Hematopoietic multipotent progenitor cell treated with erythropoietin and hydrocortisone succinate and interleukin-3 and kit ligand, for 6 days (in vitro differentiated cells): ENCODE measurements at regions not wholly inside any gene's neighbourhood (a gene's known extent, or its start where the extent isn't known, plus 50 kb on each side); places are given as distances from the start of the nearest gene placed in this dataset.
"Not testable (repeated sequence)": the region's sequence is repeated elsewhere in the genome, so short reads cannot be mapped to it uniquely, and the experiment has no call there.

ENCODE experiments used
- DNase-seq: peaks from one replicate; pipeline ENCODE4 v3.0.0-alpha.2; 2015

DNA sequence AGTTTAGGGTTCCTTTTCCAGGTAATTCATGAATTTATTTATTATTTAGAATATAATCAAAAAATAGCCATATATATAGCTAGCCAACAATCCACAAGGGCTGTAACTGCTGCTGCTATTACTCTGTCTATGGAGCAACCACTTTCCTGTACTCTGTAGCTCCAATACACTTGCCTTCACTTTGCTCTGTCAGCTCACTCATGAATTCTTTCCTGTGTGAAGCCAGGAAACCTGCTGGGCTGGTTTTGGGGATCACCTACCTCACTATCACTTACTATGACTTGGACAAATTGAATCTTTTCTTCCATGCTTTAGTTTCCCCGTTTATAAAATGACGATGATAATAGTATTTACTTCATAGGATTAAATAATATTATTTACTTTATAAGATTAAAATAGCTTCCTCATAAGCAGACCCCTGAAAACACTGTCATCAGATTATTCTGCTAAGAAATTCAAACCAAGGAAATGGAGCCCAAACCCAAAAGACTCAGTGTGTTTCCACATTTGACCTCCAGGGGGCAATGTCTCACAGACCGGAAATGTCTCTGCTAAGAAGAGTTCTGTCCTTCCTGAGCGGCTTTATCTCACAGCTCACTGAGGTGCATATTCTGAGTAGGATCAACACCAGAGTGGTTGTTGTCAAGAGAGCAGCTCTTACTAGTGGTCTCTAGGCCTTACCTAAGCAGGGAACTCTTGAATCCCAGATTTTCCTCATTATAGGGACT lies 457.1 kb downstream of the DAD1 start:
- DNase-seq = peak; percentile 68

DNA sequence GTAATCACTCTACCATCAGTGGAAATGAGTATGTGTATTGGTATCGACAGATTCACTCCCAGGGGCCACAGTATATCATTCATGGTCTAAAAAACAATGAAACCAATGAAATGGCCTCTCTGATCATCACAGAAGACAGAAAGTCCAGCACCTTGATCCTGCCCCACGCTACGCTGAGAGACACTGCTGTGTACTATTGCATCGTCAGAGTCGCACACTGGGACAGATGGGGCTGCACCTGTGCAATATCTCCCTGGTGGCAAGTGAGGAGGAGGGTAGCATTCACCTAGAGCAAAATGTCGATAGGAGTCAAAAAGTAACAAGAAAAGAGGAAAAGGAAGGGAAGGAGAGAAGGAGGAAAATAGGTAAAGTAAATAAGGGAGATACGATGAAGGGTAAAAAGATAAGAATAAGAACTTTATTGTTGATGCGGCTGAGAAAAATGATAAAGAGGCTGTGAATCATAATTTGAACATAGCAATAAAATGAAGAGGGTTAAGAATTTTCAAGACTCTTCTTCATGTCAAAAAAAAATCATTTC lies 450.5 kb upstream of the OR4E1 start:
- no peak for DNase-seq

DNA sequence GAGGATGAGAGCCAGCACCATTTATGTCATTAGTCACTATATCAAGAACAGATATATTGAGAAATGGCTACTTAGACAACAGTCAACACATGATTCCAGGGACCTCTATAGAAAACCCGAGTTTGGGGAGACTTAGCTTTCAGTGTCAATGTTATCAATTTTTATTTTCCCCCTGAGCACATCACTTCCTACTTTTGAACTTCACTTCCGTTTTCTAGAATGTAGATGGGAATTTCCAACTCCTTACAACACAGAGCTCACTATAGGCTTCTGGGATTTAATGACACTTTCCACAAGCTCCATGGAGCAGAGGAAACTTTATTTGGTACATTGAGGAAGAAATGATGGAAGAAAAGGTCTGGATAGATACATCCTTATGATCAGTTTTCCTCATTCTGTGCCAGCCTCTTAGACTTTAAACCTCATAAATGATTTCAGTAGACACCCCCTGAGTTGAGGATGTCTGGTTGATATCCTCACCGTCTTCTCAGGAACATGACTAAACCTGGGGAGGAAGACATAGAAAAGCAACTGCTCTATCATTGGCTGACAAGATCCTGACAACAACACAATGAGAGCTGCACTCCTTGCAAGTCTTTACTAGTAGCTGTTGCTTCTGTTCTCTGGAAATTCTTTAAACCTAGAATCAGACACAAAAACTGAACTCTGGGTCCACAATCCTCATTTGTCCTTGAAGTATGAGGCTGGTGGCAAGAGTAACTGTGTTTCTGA lies 449.4 kb upstream of the OR4E1 start:
- DNase-seq = no peak

DNA sequence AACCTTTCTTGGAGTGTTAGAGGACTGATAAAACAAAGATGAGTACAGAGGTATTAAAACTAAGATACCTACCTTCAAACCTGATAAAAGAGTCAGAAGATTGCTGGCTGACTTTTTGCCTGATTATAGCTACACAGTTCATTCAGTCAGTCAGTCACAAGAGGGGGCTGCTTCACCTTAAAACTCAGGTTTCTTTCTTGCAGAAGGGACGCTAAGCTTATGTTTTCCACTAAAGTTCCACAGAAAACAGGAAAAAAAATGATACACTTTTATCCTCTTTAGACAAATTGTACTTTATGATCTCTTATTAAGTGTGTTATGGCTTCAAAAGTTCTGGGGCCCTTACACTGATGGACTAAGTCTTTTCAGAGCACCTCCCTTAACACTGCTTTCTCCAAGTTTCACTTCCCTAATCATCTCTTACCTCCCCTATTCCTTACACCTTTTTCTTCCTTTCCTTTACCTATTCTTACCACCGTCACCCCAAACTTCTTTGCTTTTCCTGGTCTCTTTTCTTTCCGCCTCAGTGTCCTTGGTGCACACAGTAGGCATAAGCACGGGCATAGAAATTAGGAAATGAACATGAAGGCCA lies 448.7 kb upstream of the OR4E1 start:
- DNase-seq = peak; percentile 43

DNA sequence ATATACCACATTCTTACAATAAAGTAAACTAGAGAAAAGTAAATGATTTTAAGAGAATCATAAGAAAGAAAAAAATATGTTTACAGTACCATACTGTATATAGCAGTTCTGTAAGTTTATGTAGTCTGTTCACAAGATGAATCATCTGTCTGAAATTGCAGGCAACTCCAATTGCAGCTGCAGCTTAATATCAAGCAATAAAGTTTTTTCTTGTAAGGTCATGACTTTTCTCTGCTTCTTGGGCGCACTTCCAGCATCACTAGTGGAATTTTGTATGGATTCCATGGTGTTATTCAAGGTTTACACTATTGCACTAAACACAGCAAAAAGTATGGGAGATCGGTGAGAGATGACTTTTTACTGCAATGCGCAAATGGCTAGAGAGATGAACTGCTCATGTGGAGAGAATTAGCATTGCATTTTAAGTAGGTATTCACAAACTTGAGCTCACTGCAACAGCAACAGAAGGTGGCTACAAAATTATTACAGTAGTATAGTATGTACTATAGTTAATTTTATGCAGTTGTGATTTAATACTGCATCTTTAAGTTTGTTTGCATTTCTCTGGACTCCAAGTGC lies 445.4 kb upstream of the OR4E1 start:
- DNase-seq = no peak

DNA sequence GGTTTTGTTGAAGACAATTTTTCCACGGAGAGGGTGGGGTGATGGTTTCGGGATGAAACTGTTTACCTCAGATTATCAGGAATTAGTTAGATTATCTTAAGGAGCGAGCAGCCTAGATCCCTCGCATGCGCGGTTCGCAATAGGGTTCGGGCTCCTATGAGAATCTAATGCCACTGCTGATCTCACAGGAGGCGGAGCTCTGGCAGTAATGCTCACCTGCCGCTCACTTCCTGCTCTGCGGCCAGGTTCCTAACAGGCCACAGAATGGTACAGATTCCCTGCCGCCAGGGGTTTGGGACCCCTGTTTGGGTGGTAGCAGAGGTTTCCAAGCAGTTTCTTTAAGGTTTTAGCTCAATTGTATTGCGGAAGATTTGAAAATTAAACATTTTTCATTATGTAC lies 439.8 kb upstream of the OR4E1 start:
- DNase-seq = no peak

DNA sequence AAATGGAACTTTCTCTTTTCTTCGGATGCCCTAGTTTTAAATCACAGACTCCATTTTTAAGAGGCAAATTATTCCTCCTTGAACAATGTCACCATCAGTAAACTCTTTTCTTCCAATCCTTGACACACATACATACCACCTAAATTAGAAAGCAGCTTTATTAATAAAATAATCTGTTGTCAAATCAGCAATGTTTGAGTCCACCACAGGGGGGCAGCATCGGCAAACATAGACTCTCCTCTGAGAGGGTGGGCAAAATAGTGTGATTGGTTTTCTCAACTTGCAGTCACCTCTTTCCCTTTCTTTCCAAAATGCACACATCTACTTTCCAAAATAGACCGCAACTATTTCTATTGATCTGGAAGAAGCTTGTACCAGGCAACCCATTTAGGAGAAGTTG lies 438.4 kb upstream of the OR4E1 start:
- DNase-seq = peak; percentile 68

DNA sequence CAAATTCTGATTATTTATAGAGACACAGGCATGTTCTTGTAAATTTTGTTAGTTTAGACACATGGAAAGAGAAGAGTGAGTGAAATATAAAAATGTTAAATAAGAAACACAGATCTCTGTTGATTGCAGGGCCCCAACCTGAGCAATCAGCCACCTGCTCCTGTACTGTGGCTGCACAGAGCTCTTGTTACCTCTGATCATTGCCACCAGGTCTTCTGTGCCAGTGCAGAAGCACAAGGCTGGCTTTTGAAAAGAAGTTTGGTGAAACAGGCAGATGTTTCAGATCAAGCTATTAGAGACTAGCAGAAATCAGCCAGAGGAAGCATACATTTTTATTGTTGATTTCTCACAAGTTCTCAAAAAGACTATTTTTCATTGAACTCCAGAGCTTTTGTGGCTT lies 434.1 kb upstream of the OR4E1 start:
- DNase-seq = no peak

DNA sequence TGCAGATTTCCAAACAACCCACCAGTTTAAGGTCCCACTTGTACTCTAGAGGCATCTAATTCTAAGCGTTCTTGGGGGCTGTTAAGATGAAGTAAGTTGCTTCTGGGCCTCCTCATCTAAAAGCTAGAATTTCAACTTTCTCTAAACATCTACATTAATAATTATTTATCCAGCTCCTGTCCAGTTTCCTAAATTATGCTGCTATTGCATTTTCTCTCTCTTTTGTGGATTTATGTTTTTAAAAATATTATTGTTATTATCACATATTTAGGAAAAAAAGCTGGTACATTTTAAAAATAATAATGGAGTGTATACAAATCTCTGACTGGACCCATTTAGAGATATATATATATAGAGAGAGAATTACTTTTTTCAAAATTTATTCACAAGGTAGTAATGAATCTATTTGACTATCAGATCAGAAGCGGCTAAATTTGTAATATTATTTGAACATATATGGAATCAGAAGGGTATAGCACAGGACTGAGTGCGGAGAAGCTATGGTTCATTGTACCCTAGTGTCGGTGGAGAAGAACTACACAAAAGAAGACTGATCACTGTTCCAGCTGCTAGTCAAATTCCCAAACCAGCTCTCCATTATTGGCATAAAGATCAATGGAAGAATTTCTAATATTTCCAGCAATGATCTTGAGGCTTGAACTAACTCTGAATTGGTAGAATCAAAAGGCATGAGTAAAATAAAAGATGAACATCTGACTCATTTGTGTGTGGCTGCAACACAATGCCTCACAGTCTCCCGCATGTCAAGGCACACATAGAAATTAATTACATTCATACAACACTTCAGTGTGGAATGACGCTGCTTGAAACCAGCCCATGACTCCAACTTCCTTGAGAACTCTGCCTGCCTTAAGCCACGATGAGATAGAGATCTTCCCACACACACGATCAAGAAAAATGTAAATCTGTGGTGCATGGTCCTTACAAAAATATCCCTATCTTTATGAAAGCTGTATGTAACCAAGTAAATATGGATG lies 433.4 kb upstream of the OR4E1 start:
- DNase-seq = no peak

DNA sequence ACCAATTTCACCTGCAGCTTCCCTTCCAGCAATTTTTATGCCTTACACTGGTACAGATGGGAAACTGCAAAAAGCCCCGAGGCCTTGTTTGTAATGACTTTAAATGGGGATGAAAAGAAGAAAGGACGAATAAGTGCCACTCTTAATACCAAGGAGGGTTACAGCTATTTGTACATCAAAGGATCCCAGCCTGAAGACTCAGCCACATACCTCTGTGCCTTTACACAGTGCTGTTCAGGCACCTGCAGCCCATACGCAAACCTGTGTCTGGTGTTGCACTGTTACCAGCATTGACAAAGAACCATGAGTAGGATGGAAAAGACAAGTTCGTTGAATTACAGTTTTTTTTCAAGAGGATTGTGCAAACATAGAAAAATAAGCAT lies 432.0 kb upstream of the OR4E1 start:
- no peak for DNase-seq

DNA sequence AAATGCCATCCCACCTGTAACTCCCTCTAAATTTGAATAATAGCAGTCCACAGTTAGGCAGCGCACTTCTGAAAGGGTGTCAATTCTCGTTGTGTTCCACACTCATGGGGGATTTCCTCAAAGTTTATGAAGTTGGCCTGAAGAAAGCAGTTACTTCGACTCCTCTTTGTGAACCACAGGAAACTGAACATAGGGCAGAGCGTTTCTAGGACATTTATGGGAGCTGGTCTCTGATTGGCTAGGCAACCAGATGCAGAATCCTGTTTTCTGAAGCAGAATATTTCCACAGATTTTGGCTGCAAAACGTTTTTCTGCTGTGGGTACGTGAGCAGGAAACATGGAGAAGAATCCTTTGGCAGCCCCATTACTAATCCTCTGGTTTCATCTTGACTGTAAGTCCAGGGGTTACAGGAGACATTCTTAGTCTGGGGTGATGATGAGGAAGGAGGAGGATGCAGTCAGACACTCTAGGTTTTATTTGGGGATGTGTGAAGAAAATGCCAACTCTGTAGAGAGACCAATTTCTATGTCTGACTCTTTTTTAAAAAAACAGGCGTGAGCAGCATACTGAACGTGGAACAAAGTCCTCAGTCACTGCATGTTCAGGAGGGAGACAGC lies 431.5 kb upstream of the OR4E1 start:
- no peak for DNase-seq

DNA sequence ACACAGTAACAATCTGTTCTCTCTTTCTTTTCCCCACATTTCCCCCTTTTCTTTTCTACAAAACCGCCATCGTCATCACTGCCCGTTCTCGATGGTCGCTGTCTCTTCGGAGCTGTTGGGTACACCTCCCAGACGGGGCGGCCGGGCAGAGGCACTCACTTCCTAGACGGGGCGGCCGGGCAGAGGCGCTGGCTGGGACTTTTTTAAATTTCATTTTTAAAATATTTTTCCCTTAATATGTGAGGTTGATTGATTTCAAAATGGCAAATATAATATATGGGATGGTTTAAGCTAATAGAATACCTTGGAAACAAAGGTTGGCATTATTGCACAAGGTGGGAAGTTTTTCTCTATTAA lies 427.1 kb upstream of the OR4E1 start:
- DNase-seq = not testable (repeated sequence)

DNA sequence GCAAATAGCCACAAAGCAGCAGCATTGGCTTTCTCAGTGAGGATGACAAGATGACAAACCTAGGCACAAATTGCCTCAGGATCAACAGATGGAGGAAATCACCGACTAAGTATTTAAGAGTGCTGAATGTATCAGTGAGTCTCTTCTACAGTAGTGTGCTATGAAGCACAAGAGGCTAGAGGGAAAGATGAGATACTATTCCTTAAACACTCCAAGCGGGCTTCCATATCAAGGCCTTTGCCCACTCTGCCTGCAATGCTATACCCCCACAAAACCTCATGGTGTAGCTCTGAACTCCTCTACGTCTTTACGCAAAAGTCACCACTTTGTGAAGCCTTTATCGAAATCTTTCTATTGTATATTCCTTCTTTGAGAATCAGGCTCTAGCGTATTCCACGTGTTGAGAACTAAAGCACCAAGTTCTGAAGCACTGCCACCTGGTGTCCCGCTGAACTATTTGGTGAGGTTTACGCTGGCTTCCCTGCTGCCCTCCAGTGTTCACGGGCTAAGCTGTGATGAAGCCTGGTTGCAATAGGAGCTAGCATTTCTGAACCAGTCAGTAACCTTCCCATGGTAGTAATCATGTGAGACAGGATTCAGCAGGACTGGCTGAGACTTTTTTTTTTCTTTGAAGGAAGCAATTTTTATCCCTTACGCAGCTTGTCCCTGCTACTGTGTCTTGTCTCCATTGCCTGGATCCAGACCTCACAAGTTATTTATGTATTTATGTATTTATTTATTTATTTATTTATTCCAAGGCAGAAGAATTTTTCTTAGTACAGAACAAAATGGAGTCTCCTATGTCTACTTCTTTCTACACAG lies 426.5 kb upstream of the OR4E1 start:
- peak; percentile 92 for DNase-seq

DNA sequence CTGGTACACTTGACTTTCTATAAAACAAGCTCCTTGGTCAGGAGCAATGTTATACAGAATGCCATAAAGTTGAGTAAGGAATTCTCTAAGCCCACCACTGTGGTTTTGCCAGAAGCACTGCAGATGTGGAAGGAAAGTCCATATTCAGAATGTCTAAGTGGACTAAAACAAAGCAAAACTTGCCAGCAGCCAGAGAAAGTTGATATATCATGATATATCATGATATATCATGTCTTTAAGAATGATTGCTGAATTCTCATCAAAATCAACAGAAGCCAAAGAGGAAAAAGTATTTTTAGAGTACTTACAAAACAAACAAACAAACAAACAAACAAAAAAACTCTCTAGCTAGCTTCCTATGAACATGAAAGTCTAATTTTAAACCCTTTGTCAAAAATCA lies 424.8 kb upstream of the OR4E1 start:
- DNase-seq = no peak

DNA sequence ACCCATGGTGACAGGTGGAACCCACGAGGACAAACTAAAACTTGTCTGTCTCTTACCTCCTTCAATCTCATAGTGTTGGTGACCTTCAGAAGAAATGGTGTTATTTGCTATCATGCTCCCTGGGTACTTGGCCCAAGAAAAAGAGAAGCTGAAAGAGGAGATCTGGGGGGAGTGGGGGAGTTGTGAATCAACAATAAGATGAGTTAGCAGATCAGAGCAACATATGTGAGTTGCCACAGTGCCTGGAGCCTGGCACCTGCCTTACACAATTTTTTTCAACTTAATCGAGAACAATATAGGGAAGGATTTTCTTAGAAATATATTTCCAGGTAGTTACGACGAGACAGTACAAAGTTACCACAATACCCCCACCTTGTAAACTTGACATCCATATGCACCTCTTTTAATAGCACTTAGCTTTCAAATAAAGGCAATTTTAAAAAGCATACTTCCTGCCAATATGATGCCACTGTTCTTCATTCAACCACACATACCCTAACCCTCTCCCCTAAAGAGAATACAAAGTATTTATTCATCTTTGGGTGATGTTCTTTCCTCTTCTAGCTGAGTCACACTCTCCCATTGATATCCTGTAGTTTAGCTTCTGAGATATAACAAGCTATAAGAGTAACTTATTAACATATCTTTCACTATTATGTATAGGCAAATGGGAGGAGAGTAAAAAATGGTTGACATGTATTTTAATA lies 424.1 kb upstream of the OR4E1 start:
- peak; percentile 53 for DNase-seq

DNA sequence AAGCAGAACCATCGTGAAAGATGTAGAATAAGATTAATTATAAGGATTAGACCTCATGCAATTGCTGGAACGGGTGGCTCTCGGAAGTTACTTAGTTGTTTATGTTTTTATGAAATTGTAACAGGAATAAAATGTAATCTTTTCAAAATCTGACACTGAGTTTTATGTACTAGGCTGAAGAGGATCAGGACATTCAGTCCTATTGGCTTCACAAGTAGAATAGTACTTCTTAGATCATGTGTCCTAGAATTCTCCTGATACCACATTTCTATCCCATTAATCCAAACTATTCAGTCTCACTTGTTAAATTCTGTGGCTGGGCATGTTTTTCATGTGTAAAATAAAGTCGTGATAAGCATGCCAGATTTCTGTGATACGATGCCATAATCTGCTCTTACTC lies 423.5 kb upstream of the OR4E1 start:
- DNase-seq = no peak

DNA sequence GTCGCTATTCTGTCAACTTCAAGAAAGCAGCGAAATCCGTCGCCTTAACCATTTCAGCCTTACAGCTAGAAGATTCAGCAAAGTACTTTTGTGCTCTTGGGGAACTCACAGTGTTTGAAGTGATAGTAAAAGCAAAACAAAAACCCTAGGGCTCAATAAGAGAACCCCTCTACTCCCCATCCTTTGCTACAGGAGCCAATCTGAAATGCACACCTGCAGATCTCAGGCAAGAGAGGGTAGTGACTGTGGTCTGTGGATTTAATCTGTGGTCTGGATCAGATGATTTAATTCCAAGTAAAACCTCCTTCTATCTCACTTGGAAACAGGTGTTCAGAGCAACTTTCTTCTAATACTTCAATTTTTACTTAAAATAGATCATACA lies 422.9 kb upstream of the OR4E1 start:
- peak; percentile 39 for DNase-seq

DNA sequence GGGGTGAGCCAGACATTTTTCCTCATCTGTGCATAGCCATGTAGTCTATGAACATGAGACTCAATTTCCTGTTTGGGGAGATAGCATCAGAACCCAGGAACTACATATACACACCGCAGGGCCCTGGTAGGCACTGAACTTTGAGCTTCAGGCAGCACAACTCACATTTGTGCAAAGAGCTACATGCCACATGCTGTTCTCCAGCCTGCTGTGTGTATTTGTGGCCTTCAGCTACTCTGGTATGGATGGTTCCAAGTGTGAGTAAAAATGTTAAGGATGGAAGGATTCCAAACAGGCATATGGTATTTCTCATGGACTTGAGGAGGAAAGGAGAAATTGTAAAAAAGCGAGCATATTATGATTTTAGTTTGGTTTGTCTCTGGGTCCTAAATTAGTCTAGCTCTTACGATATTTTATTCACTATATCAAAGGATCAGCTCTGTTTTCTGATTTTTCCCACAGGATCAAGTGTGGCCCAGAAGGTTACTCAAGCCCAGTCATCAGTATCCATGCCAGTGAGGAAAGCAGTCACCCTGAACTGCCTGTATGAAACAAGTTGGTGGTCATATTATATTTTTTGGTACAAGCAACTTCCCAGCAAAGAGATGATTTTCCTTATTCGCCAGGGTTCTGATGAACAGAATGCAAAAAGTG lies 422.4 kb upstream of the OR4E1 start:
- DNase-seq = peak; percentile 49

DNA sequence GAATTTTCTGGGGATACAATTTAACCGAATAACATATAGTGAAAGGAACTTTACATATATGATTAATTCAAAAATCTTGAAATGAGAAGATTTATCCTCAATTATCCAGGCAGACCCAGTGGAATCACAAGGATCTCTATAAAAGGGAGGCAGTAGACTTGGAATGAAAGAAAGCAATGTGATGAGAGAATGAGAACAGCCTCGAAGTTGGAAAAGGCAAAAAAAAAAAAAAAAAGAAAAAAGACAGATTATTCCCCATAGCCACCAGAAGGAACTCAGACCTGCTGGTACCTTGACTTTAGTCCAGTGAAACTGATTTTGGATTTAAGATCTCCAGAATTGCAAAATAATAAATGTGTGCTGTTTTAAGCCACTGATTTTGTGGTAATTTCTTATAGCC lies 416.3 kb upstream of the OR4E1 start:
- no peak for DNase-seq
